Esophagus (tissue), 2 donors: ENCODE measurements at regions not wholly inside any gene's neighbourhood (a gene's known extent, or its start where the extent isn't known, plus 50 kb on each side); places are given as distances from the start of the nearest gene placed in this dataset.
"Not testable (repeated sequence)": the region's sequence is repeated elsewhere in the genome, so short reads cannot be mapped to it uniquely, and the experiment has no call there.

Experiments used
- H3K27ac ChIP-seq, 2 donors: one replicate each; pipeline ENCODE4 v1.5.1; 2013; ENCODE audit warnings: low read depth in 2 of 2, mild to moderate bottlenecking in 2 of 2, inconsistent platforms in 1 of 2, low read length in 1 of 2, moderate library complexity in 1 of 2
- H3K27me3 ChIP-seq, 2 donors: one replicate each; pipeline ENCODE4 v1.6.1; 2013; ENCODE audit warnings: low read length in 2 of 2, control low read depth in 1 of 2, mild to moderate bottlenecking in 1 of 2; ENCODE audit not compliant: insufficient read depth in 2 of 2, control insufficient read depth in 1 of 2
- H3K36me3 ChIP-seq, 2 donors: one replicate each; pipeline ENCODE4 v1.6.1; 2013; ENCODE audit warnings: low read length in 1 of 2; ENCODE audit not compliant: control insufficient read depth in 2 of 2, insufficient read depth in 2 of 2
- H3K4me1 ChIP-seq, 2 donors: one replicate each; pipeline ENCODE4 v1.6.1; 2013; ENCODE audit warnings: low read length in 1 of 2; ENCODE audit not compliant: control insufficient read depth in 2 of 2, insufficient read depth in 2 of 2
- H3K4me3 ChIP-seq, 2 donors: one replicate each; pipeline ENCODE4 v1.5.1; 2013; ENCODE audit warnings: low read length in 2 of 2, mild to moderate bottlenecking in 2 of 2, low read depth in 1 of 2, moderate library complexity in 1 of 2
- H3K9me3 ChIP-seq, 2 donors: one replicate each; pipeline ENCODE4 v1.6.1; 2013; ENCODE audit warnings: mild to moderate bottlenecking in 2 of 2, low read depth in 1 of 2, low read length in 1 of 2, moderate library complexity in 1 of 2; ENCODE audit not compliant: control insufficient read depth in 2 of 2, insufficient read depth in 1 of 2
- WGBS, 2 donors: extraction: QIAGEN DNeasy Blood & Tissue Kit; methylation state at CpG; one replicate each; pipeline ENCODE4 v1.1.7; 2013; 5-methylcytosine and 5-hydroxymethylcytosine counted together
- donor health status: healthy with polysubstance abuse.
- donor health status: Bipolar disorder and iron deficiency.

GRCh38 chr4:18192901-18193300 is 171.3 kb upstream of the LCORL start:
- no peaks in the 10 kb centered on the region for H3K9me3 ChIP-seq

DNA sequence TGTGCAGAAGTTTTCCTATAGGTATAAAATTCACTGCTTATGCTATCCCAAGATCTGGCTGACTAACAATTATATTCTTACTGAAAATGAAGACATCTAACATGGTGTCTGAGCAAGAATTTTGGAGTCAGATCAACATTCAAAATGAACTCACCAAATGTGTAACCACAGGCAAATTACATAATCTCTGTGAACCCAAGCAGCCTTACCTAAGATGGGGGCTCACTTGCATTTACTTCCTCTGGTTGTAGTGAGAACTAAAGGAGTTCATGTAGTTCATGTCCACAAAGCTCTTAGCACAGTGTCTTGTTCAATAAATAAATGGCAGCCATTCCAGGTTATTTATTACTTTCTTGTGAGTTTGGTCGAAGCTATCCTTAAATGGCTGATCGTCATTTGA is 163.9 kb upstream of the LCORL start:
- Histone ChIP-seq H3K4me3 (no peak overlapping the region), H3K27ac (no peak overlapping the region), H3K4me1 (no peaks in the 10 kb centered on the region), H3K36me3 (no peaks in the 10 kb centered on the region), H3K9me3 (no peaks in the 10 kb centered on the region), H3K27me3 (no peaks in the 10 kb centered on the region)
- WGBS, 2 donors = 81 to 91% methylated on average over 2 of the region's 2 CpGs

More at GRCh38 chr4:18192901-18193300, 171.3 kb upstream of the LCORL start:
- H3K4me1 ChIP-seq = no peaks in the 10 kb centered on the region
- 47 to 57% methylated on average over 3 of the region's 3 CpGs for WGBS, 2 donors
- no peaks in the 10 kb centered on the region for H3K27me3 ChIP-seq
- no peak overlapping the region for H3K4me3 ChIP-seq
- no peak overlapping the region for H3K27ac ChIP-seq
- H3K36me3 ChIP-seq = no peaks in the 10 kb centered on the region

- no peaks in the 10 kb centered on the region for H3K4me1 ChIP-seq
- H3K4me3 ChIP-seq = no peak overlapping the region
- H3K36me3 ChIP-seq = no peaks in the 10 kb centered on the region
- H3K27ac ChIP-seq = no peak overlapping the region
- H3K9me3 ChIP-seq = no peaks in the 10 kb centered on the region
- H3K27me3 ChIP-seq = peaks cover 0 to 2% of the 10 kb centered on the region in 2 donors
Observed at GRCh38 chr4:18180892-18181291, 159.3 kb upstream of the LCORL start.

GRCh38 chr4:18180122-18180521 is 158.6 kb upstream of the LCORL start:
- Histone ChIP-seq H3K4me3 (no peak overlapping the region), H3K27ac (no peak overlapping the region), H3K4me1 (no peaks in the 10 kb centered on the region), H3K27me3 (peaks cover 0 to 2% of the 10 kb centered on the region in 2 donors), H3K9me3 (no peaks in the 10 kb centered on the region), H3K36me3 (no peaks in the 10 kb centered on the region)
- WGBS, 2 donors = 70 to 73% methylated on average over 4 of the region's 4 CpGs

DNA sequence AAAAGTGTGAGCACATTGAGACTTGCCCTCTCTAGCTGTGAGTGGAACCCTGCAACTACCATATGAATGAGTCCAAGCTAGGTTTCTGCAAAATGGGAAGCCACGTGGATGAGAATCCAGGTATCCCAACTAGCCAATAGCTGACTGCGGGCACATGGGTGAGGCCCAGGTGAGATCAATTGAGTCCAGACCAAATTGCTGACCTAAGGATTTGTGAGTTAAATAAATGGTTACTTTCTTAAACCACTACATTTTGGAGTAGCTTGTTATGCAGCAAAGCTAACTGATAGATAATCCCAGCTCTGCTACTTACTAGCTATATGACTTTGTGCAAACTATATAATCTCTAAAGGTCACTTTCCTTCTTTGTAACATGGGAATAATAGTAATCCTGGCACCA is 150.3 kb upstream of the LCORL start:
- Histone ChIP-seq H3K27ac (no peak overlapping the region), H3K9me3 (no peaks in the 10 kb centered on the region), H3K27me3 (no peaks in the 10 kb centered on the region), H3K4me3 (no peak overlapping the region), H3K36me3 (no peaks in the 10 kb centered on the region), H3K4me1 (peaks cover 0 to under 1% of the 10 kb centered on the region in 2 donors)
- WGBS, 2 donors = 81 to 83% methylated on average over 2 of the region's 2 CpGs

DNA sequence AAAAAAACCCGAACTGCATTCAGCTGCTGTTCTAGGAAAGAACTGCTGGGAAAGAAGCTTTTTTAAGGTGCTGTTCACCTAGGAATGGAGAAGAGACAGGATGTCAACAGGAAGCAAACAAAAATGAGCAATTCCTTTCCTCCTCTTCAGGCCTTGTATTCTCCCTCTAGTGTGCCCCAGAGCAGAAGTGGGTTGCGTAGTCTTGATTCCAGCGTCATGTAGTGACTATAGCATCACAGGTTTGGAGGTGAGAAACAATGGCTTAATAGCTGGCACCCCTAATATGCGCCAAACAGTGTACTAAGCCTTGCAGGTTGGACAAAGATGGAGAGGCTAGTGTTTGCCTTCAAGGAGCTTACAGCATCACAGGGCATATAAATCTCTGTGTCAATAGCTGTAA is 146.3 kb upstream of the LCORL start:
- H3K9me3 ChIP-seq = no peaks in the 10 kb centered on the region

GRCh38 chr4:18166925-18167324 is 145.4 kb upstream of the LCORL start:
- 82 to 83% methylated on average over 3 of the region's 3 CpGs for WGBS, 2 donors
- H3K27ac ChIP-seq = no peak overlapping the region
- H3K9me3 ChIP-seq = no peaks in the 10 kb centered on the region
- H3K36me3 ChIP-seq = no peaks in the 10 kb centered on the region
- peaks cover 0 to 3% of the 10 kb centered on the region in 2 donors for H3K4me1 ChIP-seq
- peaks cover 0 to 2% of the 10 kb centered on the region in 2 donors for H3K27me3 ChIP-seq
- no peak overlapping the region for H3K4me3 ChIP-seq

More for the DNA sequence above, 146.3 kb upstream of the LCORL start:
- no peaks in the 10 kb centered on the region for H3K36me3 ChIP-seq
- peaks cover 0 to 3% of the 10 kb centered on the region in 2 donors for H3K4me1 ChIP-seq
- peaks cover 0 to 2% of the 10 kb centered on the region in 2 donors for H3K27me3 ChIP-seq
- no peak overlapping the region for H3K27ac ChIP-seq
- H3K4me3 ChIP-seq = no peak overlapping the region
- 78 to 80% methylated on average over 4 of the region's 4 CpGs for WGBS, 2 donors

DNA sequence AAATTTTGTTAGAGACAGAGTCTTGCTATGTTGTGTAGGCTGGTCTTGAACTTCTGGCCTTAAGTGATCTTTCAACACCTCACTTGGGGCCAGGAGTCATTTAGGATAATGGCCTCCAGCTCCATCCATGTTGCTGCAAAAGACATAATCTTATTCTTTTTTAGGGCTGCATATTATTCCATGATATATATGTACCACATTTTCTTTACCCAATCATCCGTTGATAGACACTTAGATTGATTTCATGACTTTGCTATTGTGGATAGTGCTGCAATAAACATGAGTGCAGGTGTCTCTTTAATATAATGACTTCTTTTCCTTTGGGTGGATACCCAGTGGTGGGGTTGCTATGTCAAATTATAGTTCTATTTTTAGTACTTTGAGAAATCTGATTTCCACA is 140.9 kb upstream of the LCORL start:
- H3K4me3 ChIP-seq = no peak overlapping the region
- 72 to 84% methylated on average over 1 of the region's 1 CpG for WGBS, 2 donors
- H3K36me3 ChIP-seq = no peaks in the 10 kb centered on the region
- H3K4me1 ChIP-seq = peaks cover 0 to 3% of the 10 kb centered on the region in 2 donors
- H3K27ac ChIP-seq = no peak overlapping the region
- no peaks in the 10 kb centered on the region for H3K9me3 ChIP-seq
- peaks cover 0 to 2% of the 10 kb centered on the region in 2 donors for H3K27me3 ChIP-seq

DNA sequence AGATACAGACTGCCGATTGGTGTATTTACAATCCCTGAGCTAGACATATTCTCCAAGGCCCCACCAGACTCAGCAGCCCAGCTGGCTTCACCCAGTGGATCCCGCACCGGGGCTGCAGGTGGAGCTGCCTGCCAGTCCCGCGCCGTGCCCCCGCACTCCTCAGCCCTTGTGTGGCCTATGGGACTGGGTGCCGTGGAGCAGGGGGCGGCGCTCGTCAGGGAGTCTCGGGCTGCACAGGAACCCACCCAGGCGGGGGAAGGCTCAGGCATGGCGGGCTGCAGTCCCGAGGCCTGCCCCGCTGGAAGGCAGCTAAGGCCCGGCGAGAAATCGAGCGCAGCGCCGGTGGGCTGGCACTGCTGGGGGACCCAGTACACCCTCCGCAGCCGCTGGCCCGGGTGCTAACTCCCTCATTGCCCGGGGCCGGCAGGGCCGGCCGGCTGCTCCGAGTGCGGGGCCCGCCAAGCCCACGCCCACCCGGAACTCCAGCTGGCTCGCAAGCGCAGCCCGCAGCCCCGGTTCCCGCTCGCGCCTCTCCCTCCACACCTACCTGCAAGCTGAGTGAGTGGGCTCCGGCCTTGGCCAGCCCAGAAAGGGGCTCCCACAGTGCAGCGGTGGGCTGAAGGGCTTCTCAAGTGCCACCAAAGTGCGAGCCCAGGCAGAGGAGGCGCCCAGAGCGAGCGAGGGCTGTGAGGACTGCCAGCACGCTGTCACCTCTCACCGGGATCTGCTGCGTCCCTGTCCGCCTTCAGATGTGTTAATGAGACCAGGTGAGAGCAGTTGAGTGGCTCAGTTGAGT is 137.8 kb upstream of the LCORL start:
- H3K27me3 ChIP-seq, H3K27ac ChIP-seq, H3K36me3 ChIP-seq, H3K4me1 ChIP-seq, H3K4me3 ChIP-seq, H3K9me3 ChIP-seq: not testable (repeated sequence)
- 96 to 97% methylated on average over 47 to 51 of the region's 51 CpGs for WGBS, 2 donors
